Epithelial cell of esophagus (primary cell): ENCODE measurements at regions not wholly inside any gene's neighbourhood (a gene's known extent, or its start where the extent isn't known, plus 50 kb on each side); places are given as distances from the start of the nearest gene placed in this dataset.

Source experiments
- DNase-seq: peaks from one replicate; pipeline ENCODE4 v3.0.0; 2010; ENCODE audit warnings: low read depth
- H3K4me3 ChIP-seq: 2 replicates; pipeline ENCODE4 v1.5.1; 2011; ENCODE audit warnings: mild to moderate bottlenecking, low read length, control low read depth
- CTCF ChIP-seq: IDR thresholded peaks from 2 replicates; pipeline ENCODE4 v1.5.1; 2011; ENCODE audit warnings: low read depth, mild to moderate bottlenecking, low read length, control low read depth, inconsistent platforms; ENCODE audit not compliant: insufficient read depth; ENCODE audit errors: missing control alignments

- no peak for DNase-seq
- H3K4me3 ChIP-seq = no peak overlapping the region
- TF ChIP-seq CTCF = no peak
These were observed 103.4 kb downstream of the IRF8 start for GRCh38 chr16:86002178-86002900.

- no peak for TF ChIP-seq CTCF
- H3K4me3 ChIP-seq = no peak overlapping the region
- no peak for DNase-seq
These were observed 108.6 kb downstream of the IRF8 start for GRCh38 chr16:86007524-86007923.

GRCh38 chr16:86010680-86011141, 111.7 kb downstream of the IRF8 start:
- no peak for TF ChIP-seq CTCF
- H3K4me3 ChIP-seq = no peak overlapping the region
- no peak for DNase-seq

GRCh38 chr16:86011532-86011931, 112.6 kb downstream of the IRF8 start:
- no peak for TF ChIP-seq CTCF
- no peak overlapping the region for H3K4me3 ChIP-seq
- DNase-seq = no peak

GRCh38 chr16:86012221-86012620, 113.3 kb downstream of the IRF8 start:
- DNase-seq = no peak
- no peak for TF ChIP-seq CTCF
- no peak overlapping the region for H3K4me3 ChIP-seq

GRCh38 chr16:86013867-86014266, 114.9 kb downstream of the IRF8 start:
- no peak for TF ChIP-seq CTCF
- no peak overlapping the region for H3K4me3 ChIP-seq
- DNase-seq = no peak

- no peak for DNase-seq
- TF ChIP-seq CTCF = no peak
These were observed 116.6 kb downstream of the IRF8 start for GRCh38 chr16:86015606-86016005.

More at GRCh38 chr16:86015606-86016005, 116.6 kb downstream of the IRF8 start:
- H3K4me3 ChIP-seq = no peak overlapping the region
